Mesenchymal stem cell (in vitro differentiated cells and primary cell): ENCODE measurements at regions not wholly inside any gene's neighbourhood (a gene's known extent, or its start where the extent isn't known, plus 50 kb on each side); places are given as distances from the start of the nearest gene placed in this dataset.

Experiments used
- DNase-seq: peaks from one replicate; pipeline ENCODE4 v3.0.0-alpha.2; 2013
- H2AFZ ChIP-seq: one replicate; pipeline ENCODE4 v1.6.1; 2013; ENCODE audit warnings: low read depth, mild to moderate bottlenecking, control low read depth, inconsistent platforms, low read length, moderate library complexity
- H2AK5ac ChIP-seq: 2 replicates; pipeline ENCODE4 v1.6.1; 2013; ENCODE audit warnings: low read length, moderate library complexity, mild to moderate bottlenecking, inconsistent platforms; ENCODE audit not compliant: severe bottlenecking
- H2BK120ac ChIP-seq: one replicate; pipeline ENCODE4 v1.6.1; 2013; ENCODE audit warnings: low read depth, mild to moderate bottlenecking, inconsistent platforms, low read length, moderate library complexity
- H2BK12ac ChIP-seq, 2 experiments: one replicate each; pipeline ENCODE4 v1.6.1; 2013; ENCODE audit warnings: inconsistent platforms in 2 of 2, low read length in 2 of 2, mild to moderate bottlenecking in 2 of 2, moderate library complexity in 2 of 2, control low read depth in 1 of 2
- H2BK15ac ChIP-seq: one replicate; pipeline ENCODE4 v1.6.1; 2013; ENCODE audit warnings: mild to moderate bottlenecking, low read depth, inconsistent platforms; ENCODE audit not compliant: poor library complexity, severe bottlenecking
- H2BK5ac ChIP-seq: 2 replicates; pipeline ENCODE4 v1.6.1; 2013; ENCODE audit warnings: low read depth, mild to moderate bottlenecking, low read length, control low read depth, inconsistent platforms; ENCODE audit not compliant: poor library complexity, severe bottlenecking
- H3K14ac ChIP-seq, 2 experiments: one replicate each; pipeline ENCODE4 v1.6.1; 2013; ENCODE audit warnings: inconsistent platforms in 2 of 2, low read length in 2 of 2, control low read depth in 1 of 2, mild to moderate bottlenecking in 1 of 2, moderate library complexity in 1 of 2
- H3K18ac ChIP-seq, 2 experiments: one replicate each; pipeline ENCODE4 v1.6.1; 2013; ENCODE audit warnings: inconsistent platforms in 2 of 2, low read length in 2 of 2, control low read depth in 1 of 2, low read depth in 1 of 2, mild to moderate bottlenecking in 1 of 2
- H3K23ac ChIP-seq, 2 experiments: one replicate each; pipeline ENCODE4 v1.6.1; 2013; ENCODE audit warnings: inconsistent platforms in 2 of 2, low read length in 2 of 2, mild to moderate bottlenecking in 2 of 2, moderate library complexity in 2 of 2, control low read depth in 1 of 2
- H3K27ac ChIP-seq: 2 replicates; pipeline ENCODE4 v1.5.1; 2013; ENCODE audit warnings: mild to moderate bottlenecking, moderate library complexity, low read length, control low read depth, inconsistent platforms; ENCODE audit not compliant: poor library complexity, severe bottlenecking
- H3K27me3 ChIP-seq, 2 experiments: 2 replicates each; pipeline versions ENCODE4 v1.6.1 to v1.7.0; 2013; ENCODE audit warnings: low read length in 2 of 2, mild to moderate bottlenecking in 2 of 2, moderate library complexity in 2 of 2, control low read depth in 1 of 2, inconsistent platforms in 1 of 2; ENCODE audit not compliant: control insufficient read depth in 1 of 2, insufficient read depth in 1 of 2
- H3K36me3 ChIP-seq, 2 experiments: 2 replicates each; pipeline versions ENCODE4 v1.6.1 to v1.7.0; 2013; ENCODE audit warnings: low read length in 2 of 2, control low read depth in 1 of 2, inconsistent platforms in 1 of 2, low read depth in 1 of 2, mild to moderate bottlenecking in 1 of 2; ENCODE audit not compliant: insufficient read depth in 2 of 2, control insufficient read depth in 1 of 2
- H3K4ac ChIP-seq, 2 experiments: one replicate each; pipeline ENCODE4 v1.6.1; 2013; ENCODE audit warnings: inconsistent platforms in 2 of 2, low read length in 2 of 2, mild to moderate bottlenecking in 2 of 2, moderate library complexity in 2 of 2, control low read depth in 1 of 2, low read depth in 1 of 2
- H3K4me1 ChIP-seq: 2 replicates; pipeline ENCODE4 v1.6.1; 2013; ENCODE audit warnings: low read depth, low read length, control low read depth; ENCODE audit not compliant: control insufficient read depth, insufficient read depth
- H3K4me2 ChIP-seq: 2 replicates; pipeline ENCODE4 v1.6.1; 2013; ENCODE audit warnings: low read length, mild to moderate bottlenecking, inconsistent platforms; ENCODE audit not compliant: poor library complexity, severe bottlenecking
- H3K4me3 ChIP-seq, 2 experiments: 2 replicates each; pipeline versions ENCODE4 v1.5.1 to v1.7.0; 2013; ENCODE audit warnings: low read length in 2 of 2, mild to moderate bottlenecking in 2 of 2, control low read depth in 1 of 2, low read depth in 1 of 2; ENCODE audit not compliant: insufficient read depth in 1 of 2
- H3K79me1 ChIP-seq: replicated peaks from 2 replicates; pipeline ENCODE4 v1.6.1; 2013; ENCODE audit warnings: mild to moderate bottlenecking, control low read depth, low read length, inconsistent platforms; ENCODE audit not compliant: poor library complexity, severe bottlenecking
- H3K9ac ChIP-seq: 2 replicates; pipeline ENCODE4 v1.7.0; 2013; ENCODE audit warnings: mild to moderate bottlenecking, low read length, moderate library complexity
- H3K9me3 ChIP-seq: 2 replicates; pipeline ENCODE4 v1.7.0; 2013; ENCODE audit warnings: mild to moderate bottlenecking, low read length; ENCODE audit not compliant: control insufficient read depth
- H4K8ac ChIP-seq: one replicate; pipeline ENCODE4 v1.6.1; 2013; ENCODE audit warnings: inconsistent platforms, mild to moderate bottlenecking, low read length, moderate library complexity
- H4K91ac ChIP-seq: one replicate; pipeline ENCODE4 v1.6.1; 2013; ENCODE audit warnings: mild to moderate bottlenecking, low read length, inconsistent platforms
- WGBS: methylation state at CpG from one replicate; pipeline ENCODE4 v1.1.7; 2013; ENCODE audit warnings: mixed read lengths; 5-methylcytosine and 5-hydroxymethylcytosine counted together

GRCh38 chr3:162236949-162237348 lies 740.3 kb downstream of the OTOL1 start:
- Histone ChIP-seq H3K79me1 (no peaks in the 10 kb centered on the region), H2AFZ (no peak overlapping the region), H4K8ac (no peak overlapping the region), H3K27ac (no peak overlapping the region), H2BK12ac (no peak overlapping the region), H2BK15ac (no peak overlapping the region), H3K27me3 (no peaks in the 10 kb centered on the region), H4K91ac (no peak overlapping the region), H3K4me2 (no peak overlapping the region), H2AK5ac (no peak overlapping the region), H3K23ac (no peak overlapping the region), H3K4ac (no peak overlapping the region), H3K9me3 (no peaks in the 10 kb centered on the region), H3K36me3 (no peaks in the 10 kb centered on the region), H3K9ac (no peak overlapping the region), H3K14ac (no peak overlapping the region), H3K18ac (no peak overlapping the region), H2BK5ac (no peak overlapping the region), H3K4me3 (no peak overlapping the region), H3K4me1 (no peaks in the 10 kb centered on the region), H2BK120ac (no peak overlapping the region)
- DNase-seq, result no peak
- WGBS, result 93% methylated on average over 5 of the region's 5 CpGs

GRCh38 chr3:162250782-162251181 lies 754.2 kb downstream of the OTOL1 start:
- no peak for DNase-seq
- no peaks in the 10 kb centered on the region for H3K4me1 ChIP-seq
- H3K23ac ChIP-seq, result no peak overlapping the region
- no peak overlapping the region for H3K4ac ChIP-seq
- H3K18ac ChIP-seq, result no peak overlapping the region
- no peak overlapping the region for H2BK5ac ChIP-seq
- H2BK120ac ChIP-seq, result no peak overlapping the region
- H3K9me3 ChIP-seq, result no peaks in the 10 kb centered on the region
- H2AK5ac ChIP-seq, result no peak overlapping the region
- no peak overlapping the region for H3K4me3 ChIP-seq
- no peak overlapping the region for H2BK15ac ChIP-seq
- no peak overlapping the region for H2BK12ac ChIP-seq
- no peak overlapping the region for H3K4me2 ChIP-seq
- H3K27me3 ChIP-seq, result no peaks in the 10 kb centered on the region
- H3K36me3 ChIP-seq, result no peaks in the 10 kb centered on the region
- WGBS, result no CpG with 5 or more reads among the region's 1 CpG
- no peak overlapping the region for H2AFZ ChIP-seq
- H4K91ac ChIP-seq, result no peak overlapping the region
- H3K9ac ChIP-seq, result no peak overlapping the region
- no peak overlapping the region for H3K14ac ChIP-seq
- H4K8ac ChIP-seq, result no peak overlapping the region
- no peaks in the 10 kb centered on the region for H3K79me1 ChIP-seq
- no peak overlapping the region for H3K27ac ChIP-seq

- no peak overlapping the region for H3K9ac ChIP-seq
- no peak overlapping the region for H3K27ac ChIP-seq
- H3K36me3 ChIP-seq, result no peaks in the 10 kb centered on the region
- H3K18ac ChIP-seq, result no peak overlapping the region
- H4K8ac ChIP-seq, result no peak overlapping the region
- H3K4me2 ChIP-seq, result no peak overlapping the region
- H2BK5ac ChIP-seq, result no peak overlapping the region
- no peak for DNase-seq
- H2BK15ac ChIP-seq, result no peak overlapping the region
- no peak overlapping the region for H2AK5ac ChIP-seq
- no peak overlapping the region for H3K4ac ChIP-seq
- H3K14ac ChIP-seq, result no peak overlapping the region
- no peak overlapping the region for H3K23ac ChIP-seq
- H3K27me3 ChIP-seq, result no peaks in the 10 kb centered on the region
- H4K91ac ChIP-seq, result no peak overlapping the region
- H3K79me1 ChIP-seq, result no peaks in the 10 kb centered on the region
- no peak overlapping the region for H3K4me3 ChIP-seq
- no peak overlapping the region for H2AFZ ChIP-seq
- H2BK120ac ChIP-seq, result no peak overlapping the region
- H3K4me1 ChIP-seq, result no peaks in the 10 kb centered on the region
- no peaks in the 10 kb centered on the region for H3K9me3 ChIP-seq
- WGBS, result 100% methylated on average over 1 of the region's 1 CpG
- no peak overlapping the region for H2BK12ac ChIP-seq
These were observed 765.5 kb downstream of the OTOL1 start for GRCh38 chr3:162262129-162262528.

DNA sequence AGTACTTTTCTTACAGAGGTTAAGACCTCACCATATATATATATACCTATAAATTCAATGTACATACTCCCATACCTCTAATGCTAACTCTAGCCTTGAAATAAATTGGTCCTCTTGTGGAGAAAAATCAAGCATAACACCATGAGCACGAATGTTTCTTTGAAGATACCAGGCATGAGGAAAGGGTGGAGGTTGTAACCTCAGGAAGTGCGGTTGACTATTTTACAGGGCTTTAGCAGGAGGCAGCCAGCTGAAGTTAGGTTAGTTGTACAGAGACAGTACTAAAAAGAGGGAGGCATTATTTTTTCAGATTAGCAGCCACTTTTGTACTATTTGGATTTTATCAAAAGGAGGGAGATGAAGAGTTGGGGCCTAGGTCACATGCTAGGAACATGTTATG lies 767.0 kb downstream of the OTOL1 start:
- Histone ChIP-seq H3K18ac (no peak overlapping the region), H3K4ac (no peak overlapping the region), H2BK5ac (no peak overlapping the region), H4K8ac (no peak overlapping the region), H3K36me3 (no peaks in the 10 kb centered on the region), H2AK5ac (no peak overlapping the region), H2BK12ac (no peak overlapping the region), H3K4me2 (no peak overlapping the region), H3K27ac (no peak overlapping the region), H3K23ac (no peak overlapping the region), H4K91ac (no peak overlapping the region), H3K9ac (no peak overlapping the region), H3K9me3 (no peaks in the 10 kb centered on the region), H2AFZ (no peak overlapping the region), H3K4me3 (no peak overlapping the region), H2BK15ac (no peak overlapping the region), H3K4me1 (no peaks in the 10 kb centered on the region), H3K79me1 (no peaks in the 10 kb centered on the region), H2BK120ac (no peak overlapping the region), H3K14ac (no peak overlapping the region), H3K27me3 (no peaks in the 10 kb centered on the region)
- WGBS, result 90% methylated on average over 2 of the region's 2 CpGs
- DNase-seq, result no peak
